Osteocyte (in vitro differentiated cells): ENCODE measurements at regions not wholly inside any gene's neighbourhood (a gene's known extent, or its start where the extent isn't known, plus 50 kb on each side); places are given as distances from the start of the nearest gene placed in this dataset.

Experiments
- DNase-seq: peaks from one replicate; pipeline ENCODE4 v3.0.0; 2021; ENCODE audit warnings: mixed read lengths; ENCODE audit not compliant: unreplicated experiment; ENCODE audit errors: extremely low spot score
- H3K27ac Mint-ChIP-seq: one replicate; pipeline ENCODE4 v1.8.0; 2021; ENCODE audit warnings: mild to moderate bottlenecking, mixed read lengths; ENCODE audit not compliant: unreplicated experiment
- H3K27me3 Mint-ChIP-seq: one replicate; pipeline ENCODE4 v1.8.0; 2021; ENCODE audit warnings: mixed read lengths; ENCODE audit not compliant: unreplicated experiment
- H3K36me3 Mint-ChIP-seq: one replicate; pipeline ENCODE4 v1.8.0; 2021; ENCODE audit warnings: mixed read lengths; ENCODE audit not compliant: unreplicated experiment
- H3K4me1 Mint-ChIP-seq: one replicate; pipeline ENCODE4 v1.8.0; 2021; ENCODE audit warnings: mixed read lengths; ENCODE audit not compliant: unreplicated experiment
- H3K4me3 Mint-ChIP-seq: one replicate; pipeline ENCODE4 v1.8.0; 2021; ENCODE audit warnings: mild to moderate bottlenecking, moderate library complexity, mixed read lengths; ENCODE audit not compliant: unreplicated experiment
- H3K9me3 Mint-ChIP-seq: one replicate; pipeline ENCODE4 v1.8.0; 2021; ENCODE audit warnings: mixed read lengths; ENCODE audit not compliant: unreplicated experiment
- TF ChIP-seq, protein P1 (sequence below): fragments of 200-600 bp; sonication (generic); IDR thresholded peaks from 2 replicates; pipeline ENCODE4 v1.5.0; 2021; ENCODE audit warnings: antibody characterized with exemption, mild to moderate bottlenecking, moderate library complexity

DNA sequence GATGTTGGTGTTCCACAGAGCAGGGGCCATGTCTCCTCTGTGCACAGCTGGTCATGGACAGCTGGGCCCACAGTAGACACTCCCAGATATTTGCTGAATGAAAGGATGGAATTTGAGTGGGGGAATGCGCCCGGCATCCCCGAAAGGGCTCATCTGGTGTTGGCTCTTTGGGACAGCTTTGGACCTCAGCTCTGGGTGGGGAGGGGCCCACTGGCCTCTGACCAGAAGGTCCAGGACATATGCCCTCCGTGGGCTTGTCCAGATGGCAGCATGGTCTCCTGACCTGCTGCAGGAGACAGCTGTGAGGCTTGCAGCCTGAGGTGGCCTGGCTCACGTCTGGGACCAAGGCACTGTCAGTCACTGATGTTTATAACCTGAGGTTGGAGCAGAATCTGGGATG lies 160.4 kb upstream of the AJAP1 start:
- Mint-ChIP-seq H3K27ac (no peak overlapping the region), H3K9me3 (peaks cover 28% of the 10 kb centered on the region), H3K36me3 (no peaks in the 10 kb centered on the region), H3K4me3 (no peak overlapping the region), H3K4me1 (no peaks in the 10 kb centered on the region), H3K27me3 (no peaks in the 10 kb centered on the region)
- no peak for DNase-seq
- TF ChIP-seq, protein P1, sequence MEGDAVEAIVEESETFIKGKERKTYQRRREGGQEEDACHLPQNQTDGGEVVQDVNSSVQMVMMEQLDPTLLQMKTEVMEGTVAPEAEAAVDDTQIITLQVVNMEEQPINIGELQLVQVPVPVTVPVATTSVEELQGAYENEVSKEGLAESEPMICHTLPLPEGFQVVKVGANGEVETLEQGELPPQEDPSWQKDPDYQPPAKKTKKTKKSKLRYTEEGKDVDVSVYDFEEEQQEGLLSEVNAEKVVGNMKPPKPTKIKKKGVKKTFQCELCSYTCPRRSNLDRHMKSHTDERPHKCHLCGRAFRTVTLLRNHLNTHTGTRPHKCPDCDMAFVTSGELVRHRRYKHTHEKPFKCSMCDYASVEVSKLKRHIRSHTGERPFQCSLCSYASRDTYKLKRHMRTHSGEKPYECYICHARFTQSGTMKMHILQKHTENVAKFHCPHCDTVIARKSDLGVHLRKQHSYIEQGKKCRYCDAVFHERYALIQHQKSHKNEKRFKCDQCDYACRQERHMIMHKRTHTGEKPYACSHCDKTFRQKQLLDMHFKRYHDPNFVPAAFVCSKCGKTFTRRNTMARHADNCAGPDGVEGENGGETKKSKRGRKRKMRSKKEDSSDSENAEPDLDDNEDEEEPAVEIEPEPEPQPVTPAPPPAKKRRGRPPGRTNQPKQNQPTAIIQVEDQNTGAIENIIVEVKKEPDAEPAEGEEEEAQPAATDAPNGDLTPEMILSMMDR = no peak

DNA sequence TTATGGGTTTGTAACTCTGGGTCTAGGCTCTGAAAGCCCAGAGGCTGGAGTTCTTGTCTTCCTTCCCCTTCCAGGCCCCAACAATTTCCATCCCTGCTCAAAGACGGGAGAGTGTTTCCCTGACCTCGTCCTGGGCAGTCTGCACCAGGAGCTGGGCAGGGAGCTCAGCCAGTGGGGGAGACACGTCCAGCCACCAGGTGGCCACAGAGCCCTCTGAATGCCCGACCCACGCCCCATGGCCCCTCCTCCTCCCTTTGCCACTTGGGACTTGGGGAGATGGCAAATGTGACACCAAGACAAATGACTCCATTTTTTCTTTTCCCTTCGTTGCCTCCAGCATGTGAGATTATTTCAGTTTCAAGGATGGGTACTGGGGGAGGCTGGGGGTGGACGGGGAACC lies 159.9 kb upstream of the AJAP1 start:
- no peaks in the 10 kb centered on the region for H3K36me3 Mint-ChIP-seq
- peaks cover 30% of the 10 kb centered on the region for H3K9me3 Mint-ChIP-seq
- no peak overlapping the region for H3K27ac Mint-ChIP-seq
- H3K4me3 Mint-ChIP-seq = no peak overlapping the region
- H3K4me1 Mint-ChIP-seq = no peaks in the 10 kb centered on the region
- no peaks in the 10 kb centered on the region for H3K27me3 Mint-ChIP-seq
- TF ChIP-seq, protein P1 = no peak
- DNase-seq = no peak

DNA sequence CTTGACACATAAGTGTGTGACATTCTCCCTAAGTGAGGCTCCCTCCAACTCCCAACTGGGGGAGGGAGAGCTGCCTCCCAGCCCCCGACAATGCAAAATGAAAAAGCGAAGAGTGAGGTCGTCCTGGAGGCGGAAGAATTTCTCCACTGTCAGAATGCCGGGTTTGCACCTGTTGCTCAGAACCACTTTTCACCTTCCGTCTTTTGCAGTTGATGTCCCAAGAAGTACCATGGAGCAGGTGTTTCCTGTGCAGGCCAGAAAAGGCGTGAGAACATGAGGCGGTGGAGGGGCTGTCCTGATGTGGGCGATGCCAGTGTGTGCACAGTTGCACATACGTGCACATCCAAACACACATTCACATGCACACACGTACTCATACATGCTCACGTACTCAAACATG lies 158.6 kb upstream of the AJAP1 start:
- no peaks in the 10 kb centered on the region for H3K36me3 Mint-ChIP-seq

DNA sequence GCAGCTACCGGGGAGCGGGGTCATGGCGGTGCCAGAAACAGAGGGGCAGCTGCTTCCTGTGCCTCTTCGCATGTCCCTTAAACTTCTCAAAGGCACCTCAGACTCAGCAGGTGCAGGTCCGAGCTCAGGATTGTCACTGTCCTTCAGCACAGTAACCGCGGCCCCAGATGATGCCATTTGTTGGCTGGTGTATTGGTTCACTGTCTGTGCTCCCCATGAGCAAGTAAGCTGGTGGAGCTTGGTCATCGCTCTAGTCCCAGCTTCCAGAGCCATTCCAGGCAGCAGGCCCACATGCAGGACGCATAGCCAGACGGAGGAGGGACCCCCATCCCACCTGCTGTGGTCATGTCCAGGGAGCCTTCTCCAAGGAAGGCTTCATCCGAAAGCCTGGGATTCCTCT lies 154.0 kb upstream of the AJAP1 start:
- no peak overlapping the region for H3K27ac Mint-ChIP-seq

More for the DNA sequence above, 158.6 kb upstream of the AJAP1 start:
- Mint-ChIP-seq H3K9me3 (peaks cover 29% of the 10 kb centered on the region), H3K4me1 (no peaks in the 10 kb centered on the region), H3K4me3 (no peak overlapping the region), H3K27ac (no peak overlapping the region), H3K27me3 (no peaks in the 10 kb centered on the region)
- TF ChIP-seq, protein P1 = no peak
- DNase-seq = no peak

DNA sequence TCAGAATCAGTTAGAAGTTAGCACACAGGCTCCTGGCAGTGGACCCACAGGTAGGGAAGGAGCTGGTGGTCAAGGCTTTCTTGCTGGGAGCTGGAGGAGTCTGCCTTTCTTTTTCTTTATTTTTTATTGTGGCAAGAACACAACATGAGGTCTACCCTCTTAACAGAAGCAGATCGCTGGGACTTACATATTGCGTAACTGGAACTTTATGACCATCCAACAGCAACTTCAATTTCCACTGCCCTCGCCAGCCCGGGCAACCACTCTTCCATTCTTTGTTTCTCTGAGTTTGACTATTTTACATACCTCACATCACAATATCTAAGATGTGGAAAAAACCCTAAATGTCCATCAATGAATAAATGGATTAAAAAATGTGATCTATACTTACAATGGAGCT lies 147.8 kb upstream of the AJAP1 start:
- H3K27me3 Mint-ChIP-seq = no peaks in the 10 kb centered on the region
- H3K27ac Mint-ChIP-seq = no peak overlapping the region
- H3K9me3 Mint-ChIP-seq = peaks cover 37% of the 10 kb centered on the region
- TF ChIP-seq, protein P1 = no peak
- no peaks in the 10 kb centered on the region for H3K4me1 Mint-ChIP-seq
- no peaks in the 10 kb centered on the region for H3K36me3 Mint-ChIP-seq
- no peak for DNase-seq
- no peak overlapping the region for H3K4me3 Mint-ChIP-seq

More for the DNA sequence above, 154.0 kb upstream of the AJAP1 start:
- no peak for DNase-seq
- peaks cover 40% of the 10 kb centered on the region for H3K9me3 Mint-ChIP-seq
- H3K36me3 Mint-ChIP-seq = no peaks in the 10 kb centered on the region
- H3K4me3 Mint-ChIP-seq = no peak overlapping the region
- TF ChIP-seq, protein P1 = no peak
- no peaks in the 10 kb centered on the region for H3K27me3 Mint-ChIP-seq
- H3K4me1 Mint-ChIP-seq = no peaks in the 10 kb centered on the region
